Esophagus squamous epithelium (tissue), 4 donors: ENCODE measurements at regions not wholly inside any gene's neighbourhood (a gene's known extent, or its start where the extent isn't known, plus 50 kb on each side); places are given as distances from the start of the nearest gene placed in this dataset.

Experiments used
- CTCF ChIP-seq, 6 experiments: fragments of 450-650 bp in 4 of 6; fragments of 200-600 bp in 2 of 6; sonication (generic) in 2 of 6; IDR thresholded peaks; one replicate each; pipeline ENCODE4 v1.5.1; 2016 to 2019; ENCODE audit warnings: antibody characterized with exemption in 6 of 6, mild to moderate bottlenecking in 4 of 6, moderate library complexity in 4 of 6
- POLR2A ChIP-seq, 4 donors: fragments of 450-650 bp; IDR thresholded peaks; one replicate each; pipeline ENCODE4 v1.6.1; 2017; ENCODE audit warnings: antibody characterized with exemption in 4 of 4, mild to moderate bottlenecking in 4 of 4, moderate library complexity in 3 of 4

GRCh38 chr5:96293966-96294883 is 138.8 kb downstream of the PCSK1 start:
- TF ChIP-seq POLR2A (IDR thresholded peaks at IDR 0.05) (no peak), CTCF (IDR thresholded peaks at IDR 0.05) (no peak)
